ENCODE measurements at regions not wholly inside any gene's neighbourhood (a gene's known extent, or its start where the extent isn't known, plus 50 kb on each side); places are given as distances from the start of the nearest gene placed in this dataset.
"Not testable (repeated sequence)": the region's sequence is repeated elsewhere in the genome, so short reads cannot be mapped to it uniquely, and the experiment has no call there.

DNA sequence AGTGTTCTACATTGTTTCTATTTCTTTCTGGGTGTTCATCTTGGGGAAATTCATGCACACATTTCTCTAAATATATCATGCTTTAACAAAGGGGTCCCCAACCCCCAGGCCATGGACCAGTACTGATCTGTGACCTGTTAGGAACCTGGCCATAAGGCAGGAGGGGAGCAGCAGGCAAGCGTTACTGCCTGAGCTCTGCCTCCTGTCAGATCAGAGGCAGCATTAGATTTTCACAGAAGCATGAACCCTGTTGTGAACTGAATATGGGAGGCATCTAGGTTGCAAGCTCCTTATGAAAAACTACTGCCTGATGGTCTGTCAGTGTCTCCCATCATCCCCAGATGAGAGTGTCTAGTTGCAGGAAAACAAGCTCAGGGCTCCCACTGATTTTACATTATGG is 270.0 kb downstream of the AGTPBP1 start:
- no peak for TF ChIP-seq CTCF (IDR thresholded peaks at IDR 0.05)
- no peak for TF ChIP-seq POLR2A (IDR thresholded peaks at IDR 0.05)
- no peak for DNase-seq (ENCODE audit: low spot score in 2 of 2)
- 75 to 83% methylated on average over 1 of the region's 1 CpG for WGBS, 2 donors
- intact Hi-C loops (cut with DNase I; ENCODE audit: low total_unique reads), result no loop called here
- H3K4me3 ChIP-seq (ENCODE audit: low read depth, poor library complexity, severe bottlenecking), result no peak overlapping the region

- no peak for DNase-seq (ENCODE audit: low spot score in 2 of 2)
- no peak overlapping the region for H3K4me3 ChIP-seq (ENCODE audit: low read depth, poor library complexity, severe bottlenecking)
- TF ChIP-seq POLR2A (IDR thresholded peaks at IDR 0.05) (no peak), CTCF (IDR thresholded peaks at IDR 0.05) (no peak)
- intact Hi-C loops (cut with DNase I; ENCODE audit: low total_unique reads), result no loop called here
- 81 to 89% methylated on average over 10 of the region's 10 CpGs for WGBS, 2 donors
These were observed 272.7 kb downstream of the AGTPBP1 start for GRCh38 chr9:85469041-85469440.

- DNase-seq (ENCODE audit: low spot score in 2 of 2), result no peak
- no peak for TF ChIP-seq CTCF (IDR thresholded peaks at IDR 0.05)
- no peak for TF ChIP-seq POLR2A (IDR thresholded peaks at IDR 0.05)
- 62 to 68% methylated on average over 10 of the region's 10 CpGs for WGBS, 2 donors
- no peak overlapping the region for H3K4me3 ChIP-seq (ENCODE audit: low read depth, poor library complexity, severe bottlenecking)
- intact Hi-C loops (cut with DNase I; ENCODE audit: low total_unique reads), result no loop called here
These were observed 274.9 kb downstream of the AGTPBP1 start for GRCh38 chr9:85466834-85467233.

DNA sequence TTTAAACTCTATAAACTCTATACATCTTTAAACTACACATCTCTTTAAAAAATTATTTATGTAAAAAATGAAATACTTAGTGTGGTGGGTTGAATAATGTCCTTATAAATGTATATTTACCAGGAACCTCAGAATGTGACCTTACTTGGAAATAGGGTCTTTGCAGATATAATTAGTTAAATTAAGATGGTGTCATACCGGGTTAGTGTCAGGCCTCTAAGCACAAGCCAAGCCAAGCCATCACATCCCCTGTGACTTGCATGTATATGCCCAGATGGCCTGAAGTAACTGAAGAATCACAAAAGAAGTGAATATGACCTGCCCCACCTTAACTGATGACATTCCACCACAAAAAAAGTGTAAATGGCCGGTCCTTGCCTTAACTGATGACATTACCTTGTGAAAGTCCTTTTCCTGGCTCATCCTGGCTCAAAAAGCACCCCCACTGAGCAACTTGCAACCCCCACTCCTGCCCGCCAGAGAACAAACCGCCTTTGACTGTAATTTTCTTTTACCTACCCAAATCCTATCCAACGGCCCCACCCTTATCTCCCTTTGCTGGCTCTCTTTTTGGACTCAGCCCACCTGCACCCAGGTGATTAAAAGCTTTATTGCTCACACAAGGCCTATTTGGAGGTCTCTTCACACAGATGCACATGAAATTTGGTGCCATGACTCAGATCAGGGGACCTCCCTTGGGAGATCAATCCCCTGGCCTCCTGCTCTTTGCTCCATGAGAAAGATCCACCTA is 283.5 kb downstream of the AGTPBP1 start:
- intact Hi-C loops (cut with DNase I; ENCODE audit: low total_unique reads); DNase-seq (ENCODE audit: low spot score in 2 of 2); H3K4me3 ChIP-seq (ENCODE audit: low read depth, poor library complexity, severe bottlenecking): not testable (repeated sequence)
- 89 to 90% methylated on average over 5 of the region's 5 CpGs for WGBS, 2 donors

- no peak overlapping the region for H3K4me3 ChIP-seq (ENCODE audit: low read depth, poor library complexity, severe bottlenecking)
- intact Hi-C loops (cut with DNase I; ENCODE audit: low total_unique reads), result no loop called here
- DNase-seq (ENCODE audit: low spot score in 2 of 2), result peak in 1 of 2 donors; percentile 35
- TF ChIP-seq POLR2A (IDR thresholded peaks at IDR 0.05) (no peak), CTCF (IDR thresholded peaks at IDR 0.05) (no peak)
- WGBS, 2 donors, result 41 to 55% methylated on average over 5 of the region's 5 CpGs
These were observed 287.9 kb downstream of the AGTPBP1 start for GRCh38 chr9:85453850-85454249.

- TF ChIP-seq POLR2A (IDR thresholded peaks at IDR 0.05), result no peak
- TF ChIP-seq CTCF (IDR thresholded peaks at IDR 0.05), result no peak
- WGBS, 2 donors, result 0 to 95% methylated on average over 1 of the region's 1 CpG
- no peak for DNase-seq (ENCODE audit: low spot score in 2 of 2)
- no peak overlapping the region for H3K4me3 ChIP-seq (ENCODE audit: low read depth, poor library complexity, severe bottlenecking)
- intact Hi-C loops (cut with DNase I; ENCODE audit: low total_unique reads), result no loop called here
These were observed 288.9 kb downstream of the AGTPBP1 start for GRCh38 chr9:85452841-85453240.
